Mesendoderm (in vitro differentiated cells): ENCODE measurements at regions not wholly inside any gene's neighbourhood (a gene's known extent, or its start where the extent isn't known, plus 50 kb on each side); places are given as distances from the start of the nearest gene placed in this dataset.

Experiments
- DNase-seq: peaks from one replicate; pipeline ENCODE4 v3.0.0; 2013
- H2AK5ac ChIP-seq: 2 replicates; pipeline ENCODE4 v1.6.1; 2013; ENCODE audit warnings: low read length, inconsistent platforms
- H2BK120ac ChIP-seq: 2 replicates; pipeline ENCODE4 v1.6.1; 2013; ENCODE audit warnings: low read depth, mild to moderate bottlenecking, low read length, moderate library complexity, mixed read lengths
- H2BK15ac ChIP-seq: replicated peaks from 2 replicates; pipeline ENCODE4 v1.6.1; 2013; ENCODE audit warnings: low read depth, mild to moderate bottlenecking, moderate library complexity
- H2BK5ac ChIP-seq: 2 replicates; pipeline ENCODE4 v1.6.1; 2013; ENCODE audit warnings: low read length, inconsistent platforms
- H3K18ac ChIP-seq: 2 replicates; pipeline ENCODE4 v1.6.1; 2013; ENCODE audit warnings: mild to moderate bottlenecking, low read length, mixed read lengths
- H3K23ac ChIP-seq: one replicate; pipeline ENCODE4 v1.6.1; 2013; ENCODE audit warnings: low read length
- H3K27ac ChIP-seq: 2 replicates; pipeline ENCODE4 v1.5.1; 2013; ENCODE audit warnings: low read depth, mild to moderate bottlenecking, inconsistent platforms, low read length, moderate library complexity
- H3K27me3 ChIP-seq: 2 replicates; pipeline ENCODE4 v1.6.1; 2013; ENCODE audit warnings: low read length, control low read depth, mild to moderate bottlenecking, inconsistent platforms; ENCODE audit not compliant: insufficient read depth, poor library complexity
- H3K36me3 ChIP-seq: 2 replicates; pipeline ENCODE4 v1.6.1; 2013; ENCODE audit warnings: low read length, inconsistent platforms; ENCODE audit not compliant: control insufficient read depth, insufficient read depth
- H3K4ac ChIP-seq: one replicate; pipeline ENCODE4 v1.6.1; 2013; ENCODE audit warnings: low read depth, mild to moderate bottlenecking, low read length, moderate library complexity
- H3K4me1 ChIP-seq: 2 replicates; pipeline ENCODE4 v1.6.1; 2013; ENCODE audit warnings: low read depth, low read length, inconsistent platforms; ENCODE audit not compliant: control insufficient read depth
- H3K4me2 ChIP-seq: 2 replicates; pipeline ENCODE4 v1.6.1; 2013; ENCODE audit warnings: low read length
- H3K4me3 ChIP-seq: 2 replicates; pipeline ENCODE4 v1.5.1; 2013; ENCODE audit warnings: mild to moderate bottlenecking, low read length
- H3K56ac ChIP-seq: one replicate; pipeline ENCODE4 v1.6.1; 2013; ENCODE audit warnings: low read length
- H3K79me1 ChIP-seq: 2 replicates; pipeline ENCODE4 v1.6.1; 2013; ENCODE audit warnings: low read length, inconsistent platforms
- H3K79me2 ChIP-seq: 2 replicates; pipeline ENCODE4 v1.6.1; 2013; ENCODE audit warnings: mild to moderate bottlenecking, low read length; ENCODE audit not compliant: control insufficient read depth, insufficient read depth
- H3K9ac ChIP-seq: 2 replicates; pipeline ENCODE4 v1.6.1; 2013; ENCODE audit warnings: low read length, inconsistent platforms
- H4K5ac ChIP-seq: one replicate; pipeline ENCODE4 v1.6.1; 2013; ENCODE audit warnings: low read length
- H4K8ac ChIP-seq: one replicate; pipeline ENCODE4 v1.6.1; 2013; ENCODE audit warnings: low read depth, mild to moderate bottlenecking, control low read depth, low read length, moderate library complexity
- WGBS: extraction: QIAGEN DNeasy Blood & Tissue Kit; methylation state at CpG from one replicate; pipeline ENCODE4 v1.1.7; 2013; ENCODE audit warnings: low lambda C conversion rate, missing lambda C conversion rate; ENCODE audit not compliant: insufficient coverage; ENCODE audit errors: extremely low coverage; 5-methylcytosine and 5-hydroxymethylcytosine counted together

DNA sequence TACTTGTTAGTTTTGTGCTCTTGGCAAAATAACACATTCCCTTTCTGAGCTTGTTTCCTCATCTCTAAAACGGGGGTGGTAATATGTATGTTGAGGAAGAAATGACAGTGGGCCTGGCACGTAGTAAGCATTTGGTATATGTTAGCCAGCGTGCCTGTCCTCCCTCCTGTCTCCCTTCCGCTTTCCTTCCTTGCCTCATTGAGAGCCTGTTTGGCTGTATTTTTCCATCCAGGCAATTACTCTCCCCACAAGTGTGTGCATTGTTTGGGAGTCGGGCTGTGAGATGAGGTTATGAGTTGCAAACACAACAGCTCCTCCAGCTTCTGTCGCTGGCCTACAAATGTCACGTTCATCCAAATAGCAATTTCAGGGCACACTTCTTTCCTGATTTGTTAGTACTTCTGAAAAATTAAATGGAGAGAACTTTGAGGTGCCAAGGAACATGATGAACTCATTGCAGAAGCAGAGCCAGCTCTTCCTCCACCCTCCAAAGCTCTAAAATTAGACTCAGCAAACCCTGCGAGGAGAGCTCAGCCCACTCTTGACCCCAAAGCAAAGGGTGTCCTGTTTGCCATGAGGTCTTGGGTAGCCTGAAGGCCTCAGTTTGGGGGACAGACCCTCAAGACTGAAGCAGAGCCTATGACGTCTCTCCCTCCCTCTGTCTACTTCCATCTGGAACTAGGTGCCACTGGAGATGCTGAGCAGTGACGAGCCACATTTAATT, 50.7 kb upstream of the TOX2 start:
- Histone ChIP-seq H3K4me1 (no peaks in the 10 kb centered on the region), H3K4me3 (no peak overlapping the region), H3K27ac (no peak overlapping the region), H2BK120ac (no peak overlapping the region), H3K79me1 (no peaks in the 10 kb centered on the region), H3K9ac (no peak overlapping the region), H2BK5ac (no peak overlapping the region), H3K79me2 (no peaks in the 10 kb centered on the region), H4K8ac (no peak overlapping the region), H3K18ac (no peak overlapping the region), H3K23ac (no peak overlapping the region), H3K36me3 (no peaks in the 10 kb centered on the region), H3K4ac (no peak overlapping the region), H3K4me2 (no peak overlapping the region), H2AK5ac (no peak overlapping the region), H3K56ac (no peak overlapping the region), H2BK15ac (no peak overlapping the region), H3K27me3 (no peaks in the 10 kb centered on the region), H4K5ac (no peak overlapping the region)
- no peak for DNase-seq
- WGBS: no CpG with 5 or more reads among the region's 10 CpGs

DNA sequence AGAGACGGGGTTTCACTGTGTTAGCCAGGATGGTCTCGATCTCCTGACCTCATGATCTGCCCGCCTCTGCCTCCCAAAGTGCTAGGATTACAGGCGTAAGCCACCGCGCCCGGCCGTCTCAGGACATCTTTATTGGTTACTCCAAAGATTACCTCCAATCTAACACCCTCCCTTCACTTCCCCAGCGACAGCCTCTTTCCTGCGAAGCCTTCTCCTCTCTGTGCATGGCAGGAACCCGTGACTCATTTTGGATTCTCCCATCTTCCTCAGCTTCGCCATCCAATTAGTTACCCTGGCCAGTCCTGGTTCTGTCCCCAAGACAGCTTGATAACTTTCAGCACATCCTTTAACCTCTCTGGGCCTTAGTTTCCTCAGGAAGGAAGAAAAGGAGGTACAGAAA, 51.3 kb upstream of the TOX2 start:
- H4K5ac ChIP-seq: no peak overlapping the region

DNA sequence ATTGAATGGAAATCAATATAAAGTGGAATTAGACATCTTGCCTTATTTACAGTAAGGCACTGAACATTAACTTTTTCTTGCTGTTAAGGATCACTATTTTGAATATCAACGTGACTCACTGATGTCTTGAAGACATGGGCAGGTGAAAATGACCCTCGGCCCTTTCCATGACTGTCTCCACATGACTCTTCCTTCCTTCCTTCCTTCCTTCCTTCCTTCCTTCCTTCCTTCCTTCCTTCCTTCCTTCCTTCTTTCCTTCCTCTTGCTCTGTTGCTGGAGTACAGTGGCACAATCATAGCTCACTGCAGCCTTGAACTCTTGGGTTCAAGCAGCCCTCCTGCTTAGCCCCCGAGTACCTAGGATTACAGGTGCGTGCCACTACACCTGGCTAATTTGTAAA, 52.2 kb upstream of the TOX2 start:
- H3K4me2 ChIP-seq: no peak overlapping the region
- no peak overlapping the region for H4K8ac ChIP-seq
- no peaks in the 10 kb centered on the region for H3K36me3 ChIP-seq
- H2AK5ac ChIP-seq: no peak overlapping the region
- H3K79me1 ChIP-seq: no peaks in the 10 kb centered on the region
- no peak overlapping the region for H3K23ac ChIP-seq
- no peak overlapping the region for H2BK120ac ChIP-seq
- H3K79me2 ChIP-seq: no peaks in the 10 kb centered on the region
- no peaks in the 10 kb centered on the region for H3K27me3 ChIP-seq
- no peak overlapping the region for H3K56ac ChIP-seq
- H3K9ac ChIP-seq: no peak overlapping the region
- no peak for DNase-seq
- no peak overlapping the region for H3K18ac ChIP-seq
- H4K5ac ChIP-seq: no peak overlapping the region
- no peak overlapping the region for H3K27ac ChIP-seq
- no peak overlapping the region for H3K4me3 ChIP-seq
- H3K4me1 ChIP-seq: no peaks in the 10 kb centered on the region
- no peak overlapping the region for H3K4ac ChIP-seq
- H2BK15ac ChIP-seq: no peak overlapping the region
- no CpG with 5 or more reads among the region's 4 CpGs for WGBS
- H2BK5ac ChIP-seq: no peak overlapping the region

More for the DNA sequence above, 51.3 kb upstream of the TOX2 start:
- no CpG with 5 or more reads among the region's 12 CpGs for WGBS
- Histone ChIP-seq H3K36me3 (no peaks in the 10 kb centered on the region), H3K4ac (no peak overlapping the region), H2BK15ac (no peak overlapping the region), H3K27ac (no peak overlapping the region), H2AK5ac (no peak overlapping the region), H2BK120ac (no peak overlapping the region), H3K4me1 (no peaks in the 10 kb centered on the region), H3K9ac (no peak overlapping the region), H3K56ac (no peak overlapping the region), H2BK5ac (no peak overlapping the region), H3K4me3 (no peak overlapping the region), H3K18ac (no peak overlapping the region), H4K8ac (no peak overlapping the region), H3K79me1 (no peaks in the 10 kb centered on the region), H3K23ac (no peak overlapping the region), H3K79me2 (no peaks in the 10 kb centered on the region), H3K27me3 (no peaks in the 10 kb centered on the region), H3K4me2 (no peak overlapping the region)
- DNase-seq: no peak

DNA sequence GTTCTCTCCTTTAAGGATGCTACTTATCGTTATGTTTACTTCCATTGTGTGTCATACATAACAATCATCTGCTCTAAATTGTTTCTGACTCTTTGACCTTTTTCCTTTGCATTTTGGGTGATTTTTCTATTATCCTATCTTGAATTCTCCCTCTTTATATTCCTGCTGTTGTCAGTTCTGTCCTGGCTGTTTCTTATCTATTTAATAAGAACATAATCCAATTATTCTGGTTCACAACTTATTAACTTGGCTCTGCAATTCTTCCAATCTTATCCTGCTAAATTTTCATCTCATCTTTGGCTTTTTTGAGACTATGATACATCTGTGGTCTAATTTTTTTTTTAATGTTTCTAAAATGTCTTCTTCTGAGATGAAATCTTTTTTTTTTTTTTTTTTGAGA, 54.7 kb upstream of the TOX2 start:
- Histone ChIP-seq H3K4me3 (no peak overlapping the region), H3K79me2 (no peaks in the 10 kb centered on the region), H3K27ac (no peak overlapping the region), H2BK120ac (no peak overlapping the region), H3K56ac (no peak overlapping the region), H3K23ac (no peak overlapping the region), H3K18ac (no peak overlapping the region), H3K79me1 (no peaks in the 10 kb centered on the region), H2BK5ac (no peak overlapping the region), H3K4ac (no peak overlapping the region), H4K8ac (no peak overlapping the region), H2BK15ac (no peak overlapping the region), H2AK5ac (no peak overlapping the region), H3K9ac (no peak overlapping the region), H4K5ac (no peak overlapping the region), H3K27me3 (no peaks in the 10 kb centered on the region), H3K36me3 (no peaks in the 10 kb centered on the region), H3K4me1 (no peaks in the 10 kb centered on the region), H3K4me2 (no peak overlapping the region)
- DNase-seq: no peak
- WGBS: no CpG with 5 or more reads among the region's 1 CpG

DNA sequence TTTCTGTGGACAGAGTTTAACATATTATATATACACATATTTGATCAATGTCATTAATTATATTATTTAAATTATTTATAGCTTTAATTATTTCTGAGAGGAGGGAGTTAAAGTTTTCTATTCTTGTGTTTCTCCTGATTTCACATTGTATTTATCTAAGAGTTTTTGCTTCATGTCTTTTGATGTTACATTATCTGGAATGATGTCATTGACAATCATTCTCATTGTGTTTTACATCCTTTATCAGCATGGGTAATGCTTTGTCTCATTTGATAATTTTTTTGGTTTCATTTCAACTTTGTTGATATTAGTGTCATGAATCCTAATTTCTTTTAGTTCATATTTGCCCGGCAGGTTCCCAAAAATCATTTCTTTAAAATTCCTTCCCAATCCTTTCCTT, 56.7 kb upstream of the TOX2 start:
- Histone ChIP-seq H3K27me3 (no peaks in the 10 kb centered on the region), H4K5ac (no peak overlapping the region)

DNA sequence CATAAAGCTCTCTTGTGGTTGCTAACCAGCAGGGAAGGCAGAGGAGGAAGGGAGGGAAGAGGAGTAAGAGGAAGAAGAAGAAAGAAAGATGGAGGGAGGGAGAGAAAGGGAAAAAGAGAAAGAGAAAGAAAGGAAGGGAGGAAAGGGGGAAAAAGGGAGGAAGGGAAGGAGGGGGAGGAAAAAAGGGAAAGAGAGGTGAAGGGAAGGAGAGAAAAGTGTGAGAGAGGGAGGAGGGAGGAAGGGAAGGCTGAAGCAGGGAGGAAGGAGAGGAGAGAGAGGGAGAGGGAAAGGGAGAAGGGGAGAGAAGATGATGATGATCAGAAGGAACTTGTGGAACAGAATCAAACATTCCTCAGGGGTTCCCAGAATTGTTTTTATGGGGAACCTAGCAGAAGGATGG, 57.5 kb upstream of the TOX2 start:
- no peak overlapping the region for H2AK5ac ChIP-seq
- no peak overlapping the region for H3K4me2 ChIP-seq
- no peaks in the 10 kb centered on the region for H3K27me3 ChIP-seq
- no peaks in the 10 kb centered on the region for H3K79me2 ChIP-seq
- H3K27ac ChIP-seq: no peak overlapping the region
- H4K5ac ChIP-seq: no peak overlapping the region
- no peak overlapping the region for H3K23ac ChIP-seq
- H3K4me3 ChIP-seq: no peak overlapping the region
- no peak overlapping the region for H3K9ac ChIP-seq
- H3K79me1 ChIP-seq: no peaks in the 10 kb centered on the region
- H3K36me3 ChIP-seq: no peaks in the 10 kb centered on the region
- H3K18ac ChIP-seq: no peak overlapping the region
- H2BK5ac ChIP-seq: no peak overlapping the region
- no peak overlapping the region for H2BK15ac ChIP-seq
- no peak overlapping the region for H2BK120ac ChIP-seq
- no peak overlapping the region for H3K4ac ChIP-seq
- H3K4me1 ChIP-seq: no peaks in the 10 kb centered on the region
- DNase-seq: no peak
- no peak overlapping the region for H3K56ac ChIP-seq
- no peak overlapping the region for H4K8ac ChIP-seq

More for the DNA sequence above, 56.7 kb upstream of the TOX2 start:
- no peak for DNase-seq
- Histone ChIP-seq H2BK15ac (no peak overlapping the region), H2AK5ac (no peak overlapping the region), H3K4me1 (no peaks in the 10 kb centered on the region), H3K4me3 (no peak overlapping the region), H3K23ac (no peak overlapping the region), H3K4me2 (no peak overlapping the region), H3K36me3 (no peaks in the 10 kb centered on the region), H3K56ac (no peak overlapping the region), H2BK120ac (no peak overlapping the region), H3K9ac (no peak overlapping the region), H3K18ac (no peak overlapping the region), H3K79me1 (no peaks in the 10 kb centered on the region), H3K27ac (no peak overlapping the region), H2BK5ac (no peak overlapping the region), H4K8ac (no peak overlapping the region), H3K4ac (no peak overlapping the region), H3K79me2 (no peaks in the 10 kb centered on the region)
- 100% methylated on average over 1 of the region's 1 CpG for WGBS
